Panc1 (cell line): ENCODE measurements at regions not wholly inside any gene's neighbourhood (a gene's known extent, or its start where the extent isn't known, plus 50 kb on each side); places are given as distances from the start of the nearest gene placed in this dataset.

Experiments used
- ATAC-seq: fragments of 200-7000 bp; cut with Tn5 transposase; 2 replicates; pipeline ENCODE4 v1.9.1; 2020; ENCODE audit warnings: mild to moderate bottlenecking, moderate library complexity
- BruUV-seq: library from RNA; stranded (reverse); fragments of 400-500 nt; replicated peaks from 2 replicates; lab custom pipeline; 2021; lab: Mats Ljungman, UMichigan
- CTCF ChIA-PET: fragments of 300-600 bp; sonication (Branson Sonifier 250); formaldehyde crosslinking; loops from one replicate; lab custom pipeline; 2022; ENCODE audit warnings: antibody characterized with exemption; lab: Charles Lee
- POLR2A ChIA-PET: fragments of 300-600 bp; sonication (Branson Sonifier 250); formaldehyde crosslinking; loops from one replicate; lab custom pipeline; 2022; ENCODE audit warnings: antibody characterized with exemption; lab: Charles Lee
- DNase-seq: peaks from one replicate; pipeline ENCODE4 v3.0.0-alpha.2; 2010; ENCODE audit warnings: low read depth, low spot score
- H3K27ac ChIP-seq: 2 replicates; pipeline ENCODE4 v1.5.1; 2011; ENCODE audit warnings: mild to moderate bottlenecking, low read length, inconsistent platforms
- H3K27me3 ChIP-seq: fragments of 200-500 bp; sonication (Bioruptor generic); 2 replicates; pipeline ENCODE4 v1.6.0; 2014; ENCODE audit warnings: low read length, inconsistent platforms; ENCODE audit not compliant: control insufficient read depth, insufficient read depth
- H3K36me3 ChIP-seq: fragments of 200-500 bp; sonication (Bioruptor generic); 2 replicates; pipeline ENCODE4 v1.5.1; 2014; ENCODE audit warnings: inconsistent platforms, mild to moderate bottlenecking, low read length, moderate library complexity; ENCODE audit not compliant: control insufficient read depth, insufficient read depth
- H3K4me1 ChIP-seq: 2 replicates; pipeline ENCODE4 v1.5.1; 2011; ENCODE audit warnings: inconsistent platforms, mild to moderate bottlenecking, low read length, moderate library complexity; ENCODE audit not compliant: control insufficient read depth, insufficient read depth
- H3K4me3 ChIP-seq, 2 experiments: 2 replicates each; pipeline ENCODE4 v1.5.1; 2011 to 2012; ENCODE audit warnings: low read depth in 2 of 2, low read length in 2 of 2, mild to moderate bottlenecking in 2 of 2, inconsistent platforms in 1 of 2, moderate library complexity in 1 of 2
- H3K9me3 ChIP-seq: fragments of 200-500 bp; sonication (Bioruptor generic); 2 replicates; pipeline ENCODE4 v1.5.1; 2014; ENCODE audit warnings: low read depth, mild to moderate bottlenecking, inconsistent platforms, low read length, moderate library complexity; ENCODE audit not compliant: control insufficient read depth, insufficient read depth
- POLR2AphosphoS5 ChIP-seq: IDR thresholded peaks from 2 replicates; pipeline ENCODE4 v1.6.1; 2012; ENCODE audit warnings: mild to moderate bottlenecking, low read depth, low read length, moderate library complexity
- SIN3A ChIP-seq: IDR thresholded peaks from 2 replicates; pipeline ENCODE4 v1.6.1; 2012; ENCODE audit warnings: low read depth, mild to moderate bottlenecking, low read length, moderate library complexity, borderline replicate concordance; ENCODE audit not compliant: insufficient read depth
- TCF7L2 ChIP-seq: IDR thresholded peaks from 2 replicates; pipeline ENCODE4 v1.6.1; 2011; ENCODE audit warnings: mild to moderate bottlenecking, low read depth, low read length, inconsistent platforms
- in situ Hi-C: cut with HindIII; loops from 2 replicates; pipeline ENCODE4 v1.10.0; 2016; ENCODE audit warnings: low sequenced_read_pairs, low pct_unique_long_range_greater_than_20kb
- intact Hi-C: fragments of 100-400 bp; cut with micrococcal nuclease; formaldehyde crosslinking; loops from one replicate; pipeline ENCODE4 v1.10.0; 2022; ENCODE audit not compliant: unreplicated experiment
- TF ChIP-seq, protein P1 (sequence below): fragments of 450-650 bp; IDR thresholded peaks from 2 replicates; pipeline ENCODE4 v1.5.1; 2017; ENCODE audit warnings: mild to moderate bottlenecking
- TF ChIP-seq, protein P2 (sequence below), 2 experiments: IDR thresholded peaks; 2 replicates each; pipeline ENCODE4 v1.6.1; 2011 to 2012; ENCODE audit warnings: low read depth in 2 of 2, control low read depth in 1 of 2, low read length in 1 of 2, mild to moderate bottlenecking in 1 of 2, moderate library complexity in 1 of 2; ENCODE audit not compliant: insufficient read depth in 1 of 2

DNA sequence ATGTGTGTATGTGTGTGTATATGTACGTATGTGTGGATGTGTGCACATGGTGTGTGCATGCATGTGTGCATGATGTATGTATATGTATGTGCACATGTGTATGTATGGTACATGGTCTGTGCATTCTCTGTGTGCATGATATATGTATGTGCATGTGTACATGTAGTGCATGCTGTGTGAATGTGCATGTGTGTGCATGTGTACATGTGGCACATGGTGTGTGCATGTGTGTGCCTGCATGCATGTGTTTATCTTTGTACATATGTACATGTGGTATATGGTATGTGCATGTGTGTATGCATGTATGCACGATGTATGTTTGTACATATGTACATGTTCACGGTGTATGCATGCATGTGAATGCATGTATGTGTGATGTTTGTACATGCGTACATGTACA is 383.7 kb downstream of the TYW1 start:
- in situ Hi-C loops (no loop called here), intact Hi-C loops (no loop called here)
- no TSS peak for BruUV-seq
- H3K27ac ChIP-seq = no peak overlapping the region
- no peaks in the 10 kb centered on the region for H3K4me1 ChIP-seq
- no peak overlapping the region for H3K4me3 ChIP-seq
- no peaks in the 10 kb centered on the region for H3K27me3 ChIP-seq
- DNase-seq (no peak), ATAC-seq (no peak)
- H3K36me3 ChIP-seq = no peaks in the 10 kb centered on the region
- ChIA-PET CTCF (no interaction called here), POLR2A (no interaction called here)
- no peaks in the 10 kb centered on the region for H3K9me3 ChIP-seq
- TF ChIP-seq, protein P1, sequence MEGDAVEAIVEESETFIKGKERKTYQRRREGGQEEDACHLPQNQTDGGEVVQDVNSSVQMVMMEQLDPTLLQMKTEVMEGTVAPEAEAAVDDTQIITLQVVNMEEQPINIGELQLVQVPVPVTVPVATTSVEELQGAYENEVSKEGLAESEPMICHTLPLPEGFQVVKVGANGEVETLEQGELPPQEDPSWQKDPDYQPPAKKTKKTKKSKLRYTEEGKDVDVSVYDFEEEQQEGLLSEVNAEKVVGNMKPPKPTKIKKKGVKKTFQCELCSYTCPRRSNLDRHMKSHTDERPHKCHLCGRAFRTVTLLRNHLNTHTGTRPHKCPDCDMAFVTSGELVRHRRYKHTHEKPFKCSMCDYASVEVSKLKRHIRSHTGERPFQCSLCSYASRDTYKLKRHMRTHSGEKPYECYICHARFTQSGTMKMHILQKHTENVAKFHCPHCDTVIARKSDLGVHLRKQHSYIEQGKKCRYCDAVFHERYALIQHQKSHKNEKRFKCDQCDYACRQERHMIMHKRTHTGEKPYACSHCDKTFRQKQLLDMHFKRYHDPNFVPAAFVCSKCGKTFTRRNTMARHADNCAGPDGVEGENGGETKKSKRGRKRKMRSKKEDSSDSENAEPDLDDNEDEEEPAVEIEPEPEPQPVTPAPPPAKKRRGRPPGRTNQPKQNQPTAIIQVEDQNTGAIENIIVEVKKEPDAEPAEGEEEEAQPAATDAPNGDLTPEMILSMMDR = no peak
- TF ChIP-seq SIN3A (no peak), POLR2AphosphoS5 (no peak), TCF7L2 (no peak)
- TF ChIP-seq, protein P2, sequence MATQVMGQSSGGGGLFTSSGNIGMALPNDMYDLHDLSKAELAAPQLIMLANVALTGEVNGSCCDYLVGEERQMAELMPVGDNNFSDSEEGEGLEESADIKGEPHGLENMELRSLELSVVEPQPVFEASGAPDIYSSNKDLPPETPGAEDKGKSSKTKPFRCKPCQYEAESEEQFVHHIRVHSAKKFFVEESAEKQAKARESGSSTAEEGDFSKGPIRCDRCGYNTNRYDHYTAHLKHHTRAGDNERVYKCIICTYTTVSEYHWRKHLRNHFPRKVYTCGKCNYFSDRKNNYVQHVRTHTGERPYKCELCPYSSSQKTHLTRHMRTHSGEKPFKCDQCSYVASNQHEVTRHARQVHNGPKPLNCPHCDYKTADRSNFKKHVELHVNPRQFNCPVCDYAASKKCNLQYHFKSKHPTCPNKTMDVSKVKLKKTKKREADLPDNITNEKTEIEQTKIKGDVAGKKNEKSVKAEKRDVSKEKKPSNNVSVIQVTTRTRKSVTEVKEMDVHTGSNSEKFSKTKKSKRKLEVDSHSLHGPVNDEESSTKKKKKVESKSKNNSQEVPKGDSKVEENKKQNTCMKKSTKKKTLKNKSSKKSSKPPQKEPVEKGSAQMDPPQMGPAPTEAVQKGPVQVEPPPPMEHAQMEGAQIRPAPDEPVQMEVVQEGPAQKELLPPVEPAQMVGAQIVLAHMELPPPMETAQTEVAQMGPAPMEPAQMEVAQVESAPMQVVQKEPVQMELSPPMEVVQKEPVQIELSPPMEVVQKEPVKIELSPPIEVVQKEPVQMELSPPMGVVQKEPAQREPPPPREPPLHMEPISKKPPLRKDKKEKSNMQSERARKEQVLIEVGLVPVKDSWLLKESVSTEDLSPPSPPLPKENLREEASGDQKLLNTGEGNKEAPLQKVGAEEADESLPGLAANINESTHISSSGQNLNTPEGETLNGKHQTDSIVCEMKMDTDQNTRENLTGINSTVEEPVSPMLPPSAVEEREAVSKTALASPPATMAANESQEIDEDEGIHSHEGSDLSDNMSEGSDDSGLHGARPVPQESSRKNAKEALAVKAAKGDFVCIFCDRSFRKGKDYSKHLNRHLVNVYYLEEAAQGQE (IDR thresholded peaks at IDR 0.05; ENCODE audit: insufficient read depth in 1 of 2, low read depth in 2 of 2, low read length in 1 of 2) = no peak

DNA sequence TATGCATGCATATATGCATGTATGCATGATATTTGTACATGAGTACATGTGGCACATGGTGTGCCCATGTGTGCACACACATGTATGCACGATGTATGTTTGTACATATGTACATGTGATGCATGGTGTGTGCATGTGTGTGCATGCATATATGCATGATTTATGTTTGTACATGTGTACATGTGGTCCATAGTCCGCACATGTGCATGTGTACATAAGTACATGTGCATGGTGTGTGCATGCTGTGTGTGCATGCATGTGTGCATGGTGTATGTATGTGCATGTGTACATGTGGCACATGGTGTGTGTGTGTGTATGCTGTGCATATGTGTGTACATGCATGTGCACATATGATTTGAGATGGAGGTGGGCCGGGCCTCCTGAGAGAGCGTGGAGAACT is 384.2 kb downstream of the TYW1 start:
- POLR2A ChIA-PET = no interaction called here
- BruUV-seq = no TSS peak
- DNase-seq (no peak), ATAC-seq (no peak)
- H3K4me3 ChIP-seq = no peak overlapping the region
- no peaks in the 10 kb centered on the region for H3K4me1 ChIP-seq
- H3K27ac ChIP-seq = no peak overlapping the region
- CTCF ChIA-PET = no interaction called here
- no peaks in the 10 kb centered on the region for H3K27me3 ChIP-seq
- in situ Hi-C loops = no loop called here
- H3K36me3 ChIP-seq = no peaks in the 10 kb centered on the region
- no peaks in the 10 kb centered on the region for H3K9me3 ChIP-seq
- TF ChIP-seq SIN3A = no peak
- TF ChIP-seq, protein P2 (IDR thresholded peaks at IDR 0.05; ENCODE audit: insufficient read depth in 1 of 2, low read depth in 2 of 2, low read length in 1 of 2) = no peak
- no peak for TF ChIP-seq POLR2AphosphoS5
- no peak for TF ChIP-seq TCF7L2
- TF ChIP-seq, protein P1 = no peak
- intact Hi-C loops = no loop called here
